ENCODE measurements at regions not wholly inside any gene's neighbourhood (a gene's known extent, or its start where the extent isn't known, plus 50 kb on each side); places are given as distances from the start of the nearest gene placed in this dataset.

DNA sequence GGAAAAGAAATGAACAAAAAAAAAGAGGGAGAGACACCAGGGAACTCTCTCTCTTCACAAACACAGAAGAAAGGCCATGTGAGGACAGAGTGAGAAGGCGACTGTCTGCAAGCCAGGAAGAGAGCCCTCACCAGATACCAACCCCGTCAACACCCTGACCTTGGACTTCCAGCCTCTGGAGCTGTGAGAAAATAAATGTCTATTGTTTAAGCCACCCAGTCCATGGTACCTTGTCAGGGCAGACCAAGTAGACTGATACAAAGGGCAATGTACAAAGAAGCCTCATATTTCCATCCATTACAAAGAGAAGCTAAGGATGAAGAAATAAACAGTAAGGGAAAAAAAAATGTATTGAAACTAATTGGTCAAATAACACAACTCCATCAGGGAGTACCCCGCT, 146.6 kb downstream of the ZNF281 start (continued):
- TF ChIP-seq, protein P1, sequence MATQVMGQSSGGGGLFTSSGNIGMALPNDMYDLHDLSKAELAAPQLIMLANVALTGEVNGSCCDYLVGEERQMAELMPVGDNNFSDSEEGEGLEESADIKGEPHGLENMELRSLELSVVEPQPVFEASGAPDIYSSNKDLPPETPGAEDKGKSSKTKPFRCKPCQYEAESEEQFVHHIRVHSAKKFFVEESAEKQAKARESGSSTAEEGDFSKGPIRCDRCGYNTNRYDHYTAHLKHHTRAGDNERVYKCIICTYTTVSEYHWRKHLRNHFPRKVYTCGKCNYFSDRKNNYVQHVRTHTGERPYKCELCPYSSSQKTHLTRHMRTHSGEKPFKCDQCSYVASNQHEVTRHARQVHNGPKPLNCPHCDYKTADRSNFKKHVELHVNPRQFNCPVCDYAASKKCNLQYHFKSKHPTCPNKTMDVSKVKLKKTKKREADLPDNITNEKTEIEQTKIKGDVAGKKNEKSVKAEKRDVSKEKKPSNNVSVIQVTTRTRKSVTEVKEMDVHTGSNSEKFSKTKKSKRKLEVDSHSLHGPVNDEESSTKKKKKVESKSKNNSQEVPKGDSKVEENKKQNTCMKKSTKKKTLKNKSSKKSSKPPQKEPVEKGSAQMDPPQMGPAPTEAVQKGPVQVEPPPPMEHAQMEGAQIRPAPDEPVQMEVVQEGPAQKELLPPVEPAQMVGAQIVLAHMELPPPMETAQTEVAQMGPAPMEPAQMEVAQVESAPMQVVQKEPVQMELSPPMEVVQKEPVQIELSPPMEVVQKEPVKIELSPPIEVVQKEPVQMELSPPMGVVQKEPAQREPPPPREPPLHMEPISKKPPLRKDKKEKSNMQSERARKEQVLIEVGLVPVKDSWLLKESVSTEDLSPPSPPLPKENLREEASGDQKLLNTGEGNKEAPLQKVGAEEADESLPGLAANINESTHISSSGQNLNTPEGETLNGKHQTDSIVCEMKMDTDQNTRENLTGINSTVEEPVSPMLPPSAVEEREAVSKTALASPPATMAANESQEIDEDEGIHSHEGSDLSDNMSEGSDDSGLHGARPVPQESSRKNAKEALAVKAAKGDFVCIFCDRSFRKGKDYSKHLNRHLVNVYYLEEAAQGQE (IDR thresholded peaks at IDR 0.05; ENCODE audit: borderline replicate concordance in 1 of 2, low read depth in 1 of 2, low read length in 2 of 2): peak in 1 of 2 experiments; percentile 55; a peak in 1 of 4 replicates
- peak; percentile 60 for TF ChIP-seq KAT8 (CRISPR knock-in tag; IDR thresholded peaks at IDR 0.05)
- TF ChIP-seq, protein P2, sequence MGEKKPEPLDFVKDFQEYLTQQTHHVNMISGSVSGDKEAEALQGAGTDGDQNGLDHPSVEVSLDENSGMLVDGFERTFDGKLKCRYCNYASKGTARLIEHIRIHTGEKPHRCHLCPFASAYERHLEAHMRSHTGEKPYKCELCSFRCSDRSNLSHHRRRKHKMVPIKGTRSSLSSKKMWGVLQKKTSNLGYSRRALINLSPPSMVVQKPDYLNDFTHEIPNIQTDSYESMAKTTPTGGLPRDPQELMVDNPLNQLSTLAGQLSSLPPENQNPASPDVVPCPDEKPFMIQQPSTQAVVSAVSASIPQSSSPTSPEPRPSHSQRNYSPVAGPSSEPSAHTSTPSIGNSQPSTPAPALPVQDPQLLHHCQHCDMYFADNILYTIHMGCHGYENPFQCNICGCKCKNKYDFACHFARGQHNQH (CRISPR knock-in tag; IDR thresholded peaks at IDR 0.05): peak; percentile 88
- TF ChIP-seq MED1 (CRISPR knock-in tag; IDR thresholded peaks at IDR 0.05): peak; percentile 87
- TF ChIP-seq HNRNPL (IDR thresholded peaks at IDR 0.05; ENCODE audit: low read depth, low read length): no peak
- peak; percentile 95 for TF ChIP-seq SALL1 (CRISPR knock-in tag; IDR thresholded peaks at IDR 0.05)
- TF ChIP-seq HNF4G (IDR thresholded peaks at IDR 0.05; ENCODE audit: borderline replicate concordance, low read depth, low read length): peak; percentile 84; the same call in 1 of the 2 replicates
- peak; percentile 80; the same call in 1 of the 2 replicates for TF ChIP-seq HNF4G (CRISPR knock-in tag; IDR thresholded peaks at IDR 0.05; ENCODE audit: borderline replicate concordance, low read depth)
- TF ChIP-seq, protein P3, sequence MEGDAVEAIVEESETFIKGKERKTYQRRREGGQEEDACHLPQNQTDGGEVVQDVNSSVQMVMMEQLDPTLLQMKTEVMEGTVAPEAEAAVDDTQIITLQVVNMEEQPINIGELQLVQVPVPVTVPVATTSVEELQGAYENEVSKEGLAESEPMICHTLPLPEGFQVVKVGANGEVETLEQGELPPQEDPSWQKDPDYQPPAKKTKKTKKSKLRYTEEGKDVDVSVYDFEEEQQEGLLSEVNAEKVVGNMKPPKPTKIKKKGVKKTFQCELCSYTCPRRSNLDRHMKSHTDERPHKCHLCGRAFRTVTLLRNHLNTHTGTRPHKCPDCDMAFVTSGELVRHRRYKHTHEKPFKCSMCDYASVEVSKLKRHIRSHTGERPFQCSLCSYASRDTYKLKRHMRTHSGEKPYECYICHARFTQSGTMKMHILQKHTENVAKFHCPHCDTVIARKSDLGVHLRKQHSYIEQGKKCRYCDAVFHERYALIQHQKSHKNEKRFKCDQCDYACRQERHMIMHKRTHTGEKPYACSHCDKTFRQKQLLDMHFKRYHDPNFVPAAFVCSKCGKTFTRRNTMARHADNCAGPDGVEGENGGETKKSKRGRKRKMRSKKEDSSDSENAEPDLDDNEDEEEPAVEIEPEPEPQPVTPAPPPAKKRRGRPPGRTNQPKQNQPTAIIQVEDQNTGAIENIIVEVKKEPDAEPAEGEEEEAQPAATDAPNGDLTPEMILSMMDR (CRISPR knock-in tag; IDR thresholded peaks at IDR 0.05): no peak
- TF ChIP-seq, protein P4, sequence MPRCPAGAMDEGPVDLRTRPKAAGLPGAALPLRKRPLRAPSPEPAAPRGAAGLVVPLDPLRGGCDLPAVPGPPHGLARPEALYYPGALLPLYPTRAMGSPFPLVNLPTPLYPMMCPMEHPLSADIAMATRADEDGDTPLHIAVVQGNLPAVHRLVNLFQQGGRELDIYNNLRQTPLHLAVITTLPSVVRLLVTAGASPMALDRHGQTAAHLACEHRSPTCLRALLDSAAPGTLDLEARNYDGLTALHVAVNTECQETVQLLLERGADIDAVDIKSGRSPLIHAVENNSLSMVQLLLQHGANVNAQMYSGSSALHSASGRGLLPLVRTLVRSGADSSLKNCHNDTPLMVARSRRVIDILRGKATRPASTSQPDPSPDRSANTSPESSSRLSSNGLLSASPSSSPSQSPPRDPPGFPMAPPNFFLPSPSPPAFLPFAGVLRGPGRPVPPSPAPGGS (CRISPR knock-in tag; IDR thresholded peaks at IDR 0.05): no peak
- no peak for TF ChIP-seq HNRNPK (IDR thresholded peaks at IDR 0.05; ENCODE audit: low read depth, low read length, poor library complexity, severe bottlenecking)
- TF ChIP-seq, protein P5, sequence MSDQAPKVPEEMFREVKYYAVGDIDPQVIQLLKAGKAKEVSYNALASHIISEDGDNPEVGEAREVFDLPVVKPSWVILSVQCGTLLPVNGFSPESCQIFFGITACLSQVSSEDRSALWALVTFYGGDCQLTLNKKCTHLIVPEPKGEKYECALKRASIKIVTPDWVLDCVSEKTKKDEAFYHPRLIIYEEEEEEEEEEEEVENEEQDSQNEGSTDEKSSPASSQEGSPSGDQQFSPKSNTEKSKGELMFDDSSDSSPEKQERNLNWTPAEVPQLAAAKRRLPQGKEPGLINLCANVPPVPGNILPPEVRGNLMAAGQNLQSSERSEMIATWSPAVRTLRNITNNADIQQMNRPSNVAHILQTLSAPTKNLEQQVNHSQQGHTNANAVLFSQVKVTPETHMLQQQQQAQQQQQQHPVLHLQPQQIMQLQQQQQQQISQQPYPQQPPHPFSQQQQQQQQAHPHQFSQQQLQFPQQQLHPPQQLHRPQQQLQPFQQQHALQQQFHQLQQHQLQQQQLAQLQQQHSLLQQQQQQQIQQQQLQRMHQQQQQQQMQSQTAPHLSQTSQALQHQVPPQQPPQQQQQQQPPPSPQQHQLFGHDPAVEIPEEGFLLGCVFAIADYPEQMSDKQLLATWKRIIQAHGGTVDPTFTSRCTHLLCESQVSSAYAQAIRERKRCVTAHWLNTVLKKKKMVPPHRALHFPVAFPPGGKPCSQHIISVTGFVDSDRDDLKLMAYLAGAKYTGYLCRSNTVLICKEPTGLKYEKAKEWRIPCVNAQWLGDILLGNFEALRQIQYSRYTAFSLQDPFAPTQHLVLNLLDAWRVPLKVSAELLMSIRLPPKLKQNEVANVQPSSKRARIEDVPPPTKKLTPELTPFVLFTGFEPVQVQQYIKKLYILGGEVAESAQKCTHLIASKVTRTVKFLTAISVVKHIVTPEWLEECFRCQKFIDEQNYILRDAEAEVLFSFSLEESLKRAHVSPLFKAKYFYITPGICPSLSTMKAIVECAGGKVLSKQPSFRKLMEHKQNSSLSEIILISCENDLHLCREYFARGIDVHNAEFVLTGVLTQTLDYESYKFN (CRISPR knock-in tag; conservative IDR thresholded peaks at IDR 0.05): peak; percentile 87
- TF ChIP-seq RARA (CRISPR knock-in tag; IDR thresholded peaks at IDR 0.05): peak; percentile 95
- peak; percentile 94 for TF ChIP-seq NCOA2 (CRISPR knock-in tag; IDR thresholded peaks at IDR 0.05)
- no peak for TF ChIP-seq POLR2AphosphoS2 (IDR thresholded peaks at IDR 0.05; ENCODE audit: low read depth, low read length)
- no peak for TF ChIP-seq U2AF2 (IDR thresholded peaks at IDR 0.05; ENCODE audit: low read depth, low read length)
- TF ChIP-seq ZNF33A (CRISPR knock-in tag; IDR thresholded peaks at IDR 0.05; ENCODE audit: borderline replicate concordance): peak; percentile 99
- TF ChIP-seq TCF7 (IDR thresholded peaks at IDR 0.05; ENCODE audit: low read depth): peak; percentile 46
- TF ChIP-seq ZNF24 (IDR thresholded peaks at IDR 0.05): no peak
- TF ChIP-seq ARNT (IDR thresholded peaks at IDR 0.05): no peak

All from HepG2 (cell line).